C4-2B (cell line): ENCODE measurements at regions not wholly inside any gene's neighbourhood (a gene's known extent, or its start where the extent isn't known, plus 50 kb on each side); places are given as distances from the start of the nearest gene placed in this dataset.

Experiments
- CTCF ChIP-seq: fragments of 450-650 bp; conservative IDR thresholded peaks from 2 replicates; pipeline ENCODE4 v1.5.1; 2017; ENCODE audit warnings: mild to moderate bottlenecking
- ZFX ChIP-seq: fragments of 450-650 bp; IDR thresholded peaks from 2 replicates; pipeline ENCODE4 v1.6.1; 2017

GRCh38 chr12:19852100-19852855 is 413.0 kb downstream of the AEBP2 start:
- no peak for TF ChIP-seq CTCF
- no peak for TF ChIP-seq ZFX
